ENCODE measurements at regions not wholly inside any gene's neighbourhood (a gene's known extent, or its start where the extent isn't known, plus 50 kb on each side); places are given as distances from the start of the nearest gene placed in this dataset.

- no peak overlapping the region for H3K4me3 ChIP-seq (ENCODE audit: low read depth in 1 of 5, low read length in 5 of 5)
- peaks cover 0 to 2% (median 0%) of the 10 kb centered on the region in 5 donors for H3K27me3 ChIP-seq (ENCODE audit: control insufficient read depth in 5 of 5, insufficient read depth in 4 of 5, low read length in 5 of 5)
- H3K4me1 ChIP-seq (ENCODE audit: control insufficient read depth in 5 of 5, insufficient read depth in 5 of 5, low read length in 5 of 5), result peaks cover 0 to 39% (median 13%) of the 10 kb centered on the region in 5 donors
- H3K9ac ChIP-seq (ENCODE audit: low read length in 5 of 5), result no peak overlapping the region
- no peak overlapping the region for H3K27ac ChIP-seq (ENCODE audit: low read depth, low read length)
- H3K36me3 ChIP-seq (ENCODE audit: control insufficient read depth in 5 of 5, insufficient read depth in 5 of 5, low read length in 5 of 5), result no peaks in the 10 kb centered on the region
- H3K9me3 ChIP-seq (ENCODE audit: control insufficient read depth in 5 of 5, low read length in 5 of 5), result no peaks in the 10 kb centered on the region
Observed at GRCh38 chr15:69720536-69720935, 267.9 kb downstream of the RPLP1 start.

GRCh38 chr15:69722924-69723323 is 270.3 kb downstream of the RPLP1 start:
- H3K9me3 ChIP-seq (ENCODE audit: control insufficient read depth in 5 of 5, low read length in 5 of 5), result no peaks in the 10 kb centered on the region
- no peak overlapping the region for H3K27ac ChIP-seq (ENCODE audit: low read depth, low read length)
- peaks cover 3 to 58% (median 20%) of the 10 kb centered on the region in 5 donors for H3K4me1 ChIP-seq (ENCODE audit: control insufficient read depth in 5 of 5, insufficient read depth in 5 of 5, low read length in 5 of 5)
- peaks cover 0 to 2% (median 0%) of the 10 kb centered on the region in 5 donors for H3K27me3 ChIP-seq (ENCODE audit: control insufficient read depth in 5 of 5, insufficient read depth in 4 of 5, low read length in 5 of 5)
- H3K9ac ChIP-seq (ENCODE audit: low read length in 5 of 5), result no peak overlapping the region
- H3K4me3 ChIP-seq (ENCODE audit: low read depth in 1 of 5, low read length in 5 of 5), result no peak overlapping the region
- H3K36me3 ChIP-seq (ENCODE audit: control insufficient read depth in 5 of 5, insufficient read depth in 5 of 5, low read length in 5 of 5), result no peaks in the 10 kb centered on the region

- Histone ChIP-seq H3K27ac (ENCODE audit: low read depth, low read length) (no peak overlapping the region), H3K4me3 (ENCODE audit: low read depth in 1 of 5, low read length in 5 of 5) (no peak overlapping the region), H3K9me3 (ENCODE audit: control insufficient read depth in 5 of 5, low read length in 5 of 5) (no peaks in the 10 kb centered on the region), H3K9ac (ENCODE audit: low read length in 5 of 5) (no peak overlapping the region), H3K4me1 (ENCODE audit: control insufficient read depth in 5 of 5, insufficient read depth in 5 of 5, low read length in 5 of 5) (peaks cover 3 to 56% (median 20%) of the 10 kb centered on the region in 5 donors), H3K36me3 (ENCODE audit: control insufficient read depth in 5 of 5, insufficient read depth in 5 of 5, low read length in 5 of 5) (no peaks in the 10 kb centered on the region), H3K27me3 (ENCODE audit: control insufficient read depth in 5 of 5, insufficient read depth in 4 of 5, low read length in 5 of 5) (peaks cover 0 to 2% (median 0%) of the 10 kb centered on the region in 5 donors)
Observed at GRCh38 chr15:69723404-69724096, 270.9 kb downstream of the RPLP1 start.

GRCh38 chr15:69724333-69724732 is 271.7 kb downstream of the RPLP1 start:
- Histone ChIP-seq H3K4me3 (ENCODE audit: low read depth in 1 of 5, low read length in 5 of 5) (no peak overlapping the region), H3K4me1 (ENCODE audit: control insufficient read depth in 5 of 5, insufficient read depth in 5 of 5, low read length in 5 of 5) (peaks cover 3 to 51% (median 20%) of the 10 kb centered on the region in 5 donors), H3K9ac (ENCODE audit: low read length in 5 of 5) (no peak overlapping the region), H3K9me3 (ENCODE audit: control insufficient read depth in 5 of 5, low read length in 5 of 5) (no peaks in the 10 kb centered on the region), H3K36me3 (ENCODE audit: control insufficient read depth in 5 of 5, insufficient read depth in 5 of 5, low read length in 5 of 5) (no peaks in the 10 kb centered on the region), H3K27me3 (ENCODE audit: control insufficient read depth in 5 of 5, insufficient read depth in 4 of 5, low read length in 5 of 5) (peaks cover 0 to 2% (median 0%) of the 10 kb centered on the region in 5 donors), H3K27ac (ENCODE audit: low read depth, low read length) (no peak overlapping the region)

GRCh38 chr15:69725275-69725674 is 272.7 kb downstream of the RPLP1 start:
- H3K27ac ChIP-seq (ENCODE audit: low read depth, low read length), result no peak overlapping the region
- H3K4me1 ChIP-seq (ENCODE audit: control insufficient read depth in 5 of 5, insufficient read depth in 5 of 5, low read length in 5 of 5), result peaks cover 3 to 42% (median 18%) of the 10 kb centered on the region in 5 donors
- H3K4me3 ChIP-seq (ENCODE audit: low read depth in 1 of 5, low read length in 5 of 5), result no peak overlapping the region
- H3K9me3 ChIP-seq (ENCODE audit: control insufficient read depth in 5 of 5, low read length in 5 of 5), result no peaks in the 10 kb centered on the region
- no peaks in the 10 kb centered on the region for H3K36me3 ChIP-seq (ENCODE audit: control insufficient read depth in 5 of 5, insufficient read depth in 5 of 5, low read length in 5 of 5)
- peaks cover 0 to 2% (median 0%) of the 10 kb centered on the region in 5 donors for H3K27me3 ChIP-seq (ENCODE audit: control insufficient read depth in 5 of 5, insufficient read depth in 4 of 5, low read length in 5 of 5)
- no peak overlapping the region for H3K9ac ChIP-seq (ENCODE audit: low read length in 5 of 5)

- Histone ChIP-seq H3K36me3 (ENCODE audit: control insufficient read depth in 5 of 5, insufficient read depth in 5 of 5, low read length in 5 of 5) (no peaks in the 10 kb centered on the region), H3K4me3 (ENCODE audit: low read depth in 1 of 5, low read length in 5 of 5) (no peak overlapping the region), H3K4me1 (ENCODE audit: control insufficient read depth in 5 of 5, insufficient read depth in 5 of 5, low read length in 5 of 5) (peaks cover 6 to 42% (median 16%) of the 10 kb centered on the region in 5 donors), H3K27me3 (ENCODE audit: control insufficient read depth in 5 of 5, insufficient read depth in 4 of 5, low read length in 5 of 5) (peaks cover 0 to 2% (median 0%) of the 10 kb centered on the region in 5 donors), H3K9ac (ENCODE audit: low read length in 5 of 5) (no peak overlapping the region), H3K9me3 (ENCODE audit: control insufficient read depth in 5 of 5, low read length in 5 of 5) (no peaks in the 10 kb centered on the region), H3K27ac (ENCODE audit: low read depth, low read length) (no peak overlapping the region)
Observed at GRCh38 chr15:69725957-69726356, 273.3 kb downstream of the RPLP1 start.

- H3K36me3 ChIP-seq (ENCODE audit: control insufficient read depth in 5 of 5, insufficient read depth in 5 of 5, low read length in 5 of 5), result no peaks in the 10 kb centered on the region
- peaks cover 0 to 2% (median 0%) of the 10 kb centered on the region in 5 donors for H3K27me3 ChIP-seq (ENCODE audit: control insufficient read depth in 5 of 5, insufficient read depth in 4 of 5, low read length in 5 of 5)
- no peak overlapping the region for H3K4me3 ChIP-seq (ENCODE audit: low read depth in 1 of 5, low read length in 5 of 5)
- no peak overlapping the region for H3K27ac ChIP-seq (ENCODE audit: low read depth, low read length)
- H3K9me3 ChIP-seq (ENCODE audit: control insufficient read depth in 5 of 5, low read length in 5 of 5), result no peaks in the 10 kb centered on the region
- peaks cover 6 to 50% (median 23%) of the 10 kb centered on the region in 5 donors for H3K4me1 ChIP-seq (ENCODE audit: control insufficient read depth in 5 of 5, insufficient read depth in 5 of 5, low read length in 5 of 5)
- no peak overlapping the region for H3K9ac ChIP-seq (ENCODE audit: low read length in 5 of 5)
Observed at GRCh38 chr15:69727121-69727924, 274.7 kb downstream of the RPLP1 start.

GRCh38 chr15:69729167-69729748 is 276.6 kb downstream of the RPLP1 start:
- no peak overlapping the region for H3K9ac ChIP-seq (ENCODE audit: low read length in 5 of 5)
- H3K36me3 ChIP-seq (ENCODE audit: control insufficient read depth in 5 of 5, insufficient read depth in 5 of 5, low read length in 5 of 5), result no peaks in the 10 kb centered on the region
- H3K27ac ChIP-seq (ENCODE audit: low read depth, low read length), result no peak overlapping the region
- H3K27me3 ChIP-seq (ENCODE audit: control insufficient read depth in 5 of 5, insufficient read depth in 4 of 5, low read length in 5 of 5), result no peaks in the 10 kb centered on the region
- H3K9me3 ChIP-seq (ENCODE audit: control insufficient read depth in 5 of 5, low read length in 5 of 5), result no peaks in the 10 kb centered on the region
- no peak overlapping the region for H3K4me3 ChIP-seq (ENCODE audit: low read depth in 1 of 5, low read length in 5 of 5)
- H3K4me1 ChIP-seq (ENCODE audit: control insufficient read depth in 5 of 5, insufficient read depth in 5 of 5, low read length in 5 of 5), result peaks cover 6 to 48% (median 30%) of the 10 kb centered on the region in 5 donors

- Histone ChIP-seq H3K9ac (ENCODE audit: low read length in 5 of 5) (no peak overlapping the region), H3K27me3 (ENCODE audit: control insufficient read depth in 5 of 5, insufficient read depth in 4 of 5, low read length in 5 of 5) (no peaks in the 10 kb centered on the region), H3K27ac (ENCODE audit: low read depth, low read length) (no peak overlapping the region), H3K4me3 (ENCODE audit: low read depth in 1 of 5, low read length in 5 of 5) (no peak overlapping the region), H3K36me3 (ENCODE audit: control insufficient read depth in 5 of 5, insufficient read depth in 5 of 5, low read length in 5 of 5) (no peaks in the 10 kb centered on the region), H3K9me3 (ENCODE audit: control insufficient read depth in 5 of 5, low read length in 5 of 5) (no peaks in the 10 kb centered on the region), H3K4me1 (ENCODE audit: control insufficient read depth in 5 of 5, insufficient read depth in 5 of 5, low read length in 5 of 5) (peaks cover 6 to 59% (median 42%) of the 10 kb centered on the region in 5 donors)
Observed at GRCh38 chr15:69730281-69731080, 277.9 kb downstream of the RPLP1 start.
